ENCODE measurements at regions not wholly inside any gene's neighbourhood (a gene's known extent, or its start where the extent isn't known, plus 50 kb on each side); places are given as distances from the start of the nearest gene placed in this dataset.

DNA sequence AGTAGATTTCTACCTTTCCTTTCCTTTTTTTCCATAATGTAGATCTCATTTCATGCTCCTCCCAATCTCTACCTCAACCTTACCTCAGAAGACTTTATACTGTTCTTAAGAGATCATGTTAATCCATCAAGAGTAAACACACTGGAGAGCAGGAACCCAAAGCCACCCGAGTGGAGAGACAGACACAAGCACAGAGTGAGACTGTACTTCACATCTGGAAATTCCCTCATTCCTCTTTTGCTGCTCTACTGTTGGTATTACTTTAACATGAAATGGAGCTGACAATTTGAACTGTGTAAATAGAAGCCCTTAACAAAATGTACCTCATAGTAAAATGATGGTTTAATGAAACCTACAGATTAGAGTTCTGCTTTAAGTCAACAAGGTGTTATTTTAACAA is 105.7 kb upstream of the RASGEF1B start:
- DNase-seq, result no peak

DNA sequence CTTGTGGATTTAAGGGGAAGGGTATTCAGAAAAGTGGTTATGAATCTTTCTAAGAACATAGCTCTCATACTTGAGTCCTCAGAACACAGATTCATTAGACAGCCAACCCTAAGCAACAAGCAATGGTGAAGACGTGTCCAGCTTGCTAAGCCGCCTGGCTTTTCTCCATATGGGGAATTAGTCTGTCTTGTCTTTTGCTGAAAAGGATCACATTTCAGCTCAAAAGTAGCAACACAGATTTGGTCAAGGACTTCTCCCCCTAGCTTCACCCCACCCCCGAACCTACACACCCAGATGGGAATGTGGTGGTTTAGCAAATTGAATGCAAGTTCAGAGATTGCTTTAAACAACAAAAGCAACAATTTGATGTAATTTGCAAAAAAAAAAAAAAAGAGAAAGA is 103.3 kb upstream of the RASGEF1B start:
- no peak for DNase-seq

DNA sequence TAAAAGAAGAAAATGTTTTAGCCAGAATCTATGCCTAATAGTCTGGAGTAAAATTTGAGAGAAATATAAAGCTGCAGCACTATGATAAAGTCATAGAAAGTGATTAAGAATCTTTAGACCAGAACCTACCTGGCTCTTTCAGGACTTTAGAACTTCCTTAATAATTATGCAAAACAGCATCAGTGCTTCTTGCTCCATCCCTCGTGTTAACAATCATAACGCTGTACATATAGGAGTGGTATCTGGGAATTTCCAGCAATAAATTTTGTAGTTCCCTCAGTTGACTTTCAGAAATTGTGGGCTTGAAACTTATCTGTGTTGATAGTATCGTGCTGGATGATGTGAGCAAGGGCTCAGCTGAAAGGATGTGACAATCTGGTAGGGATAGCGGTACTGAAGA is 102.1 kb upstream of the RASGEF1B start:
- DNase-seq, result no peak

DNA sequence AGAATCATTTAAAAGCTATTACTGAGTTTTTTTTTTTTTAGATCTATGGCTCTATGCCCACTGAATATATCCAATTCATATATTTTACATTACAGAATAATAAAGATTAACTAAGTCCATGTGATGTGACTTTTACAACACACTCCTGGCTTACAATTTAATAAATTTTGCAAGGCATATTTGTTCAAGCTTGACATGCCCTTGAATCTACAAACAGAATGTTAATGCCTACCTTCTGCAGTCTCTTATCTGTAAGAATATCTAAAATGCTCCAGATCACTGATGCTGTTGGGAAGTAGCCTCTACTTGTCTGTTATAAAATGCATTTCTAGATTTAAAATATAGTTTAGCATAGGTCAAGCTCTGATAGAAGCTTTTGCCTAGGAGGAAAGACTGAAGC is 100.7 kb upstream of the RASGEF1B start:
- DNase-seq, result no peak

DNA sequence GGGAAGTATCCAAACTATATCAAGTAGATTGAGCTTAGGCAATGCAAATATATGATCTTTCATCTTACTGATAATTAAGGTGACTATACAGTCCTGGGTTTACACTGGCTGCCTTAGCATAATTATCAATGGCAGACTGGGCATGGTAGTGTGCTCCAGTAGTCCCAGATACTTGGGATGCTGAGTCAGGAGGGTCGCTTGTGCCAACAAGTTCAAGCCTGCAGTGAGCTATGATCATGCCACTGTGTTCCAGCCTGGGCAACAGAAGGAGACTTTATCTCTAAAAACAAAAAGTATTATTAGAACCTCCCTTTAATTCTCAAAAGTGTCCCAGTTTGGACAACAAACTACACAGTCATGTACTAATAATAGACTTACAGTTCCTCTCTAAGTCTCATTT is 99.4 kb upstream of the RASGEF1B start:
- no peak for DNase-seq

DNA sequence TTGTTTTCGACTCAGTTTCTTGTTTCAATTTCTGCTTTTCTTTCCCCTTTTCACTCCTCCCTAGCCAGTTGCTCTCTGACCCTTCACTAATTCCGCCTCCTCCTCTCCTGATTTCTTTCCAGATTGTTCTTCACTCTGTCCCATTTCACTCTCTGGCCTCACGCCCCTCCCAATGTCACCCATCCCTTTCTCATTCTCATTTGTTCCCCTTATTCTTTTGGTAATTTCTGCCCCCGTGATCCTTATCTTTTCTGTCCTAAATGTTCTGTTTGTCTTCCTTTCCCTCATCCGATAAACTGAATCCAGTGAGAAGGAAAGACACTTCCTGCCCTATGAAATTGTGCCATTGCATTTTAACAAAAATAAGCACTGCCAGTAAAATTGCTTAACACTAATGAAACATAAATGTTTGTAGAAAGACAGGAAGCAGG is 94.5 kb upstream of the RASGEF1B start:
- no peak for DNase-seq

DNA sequence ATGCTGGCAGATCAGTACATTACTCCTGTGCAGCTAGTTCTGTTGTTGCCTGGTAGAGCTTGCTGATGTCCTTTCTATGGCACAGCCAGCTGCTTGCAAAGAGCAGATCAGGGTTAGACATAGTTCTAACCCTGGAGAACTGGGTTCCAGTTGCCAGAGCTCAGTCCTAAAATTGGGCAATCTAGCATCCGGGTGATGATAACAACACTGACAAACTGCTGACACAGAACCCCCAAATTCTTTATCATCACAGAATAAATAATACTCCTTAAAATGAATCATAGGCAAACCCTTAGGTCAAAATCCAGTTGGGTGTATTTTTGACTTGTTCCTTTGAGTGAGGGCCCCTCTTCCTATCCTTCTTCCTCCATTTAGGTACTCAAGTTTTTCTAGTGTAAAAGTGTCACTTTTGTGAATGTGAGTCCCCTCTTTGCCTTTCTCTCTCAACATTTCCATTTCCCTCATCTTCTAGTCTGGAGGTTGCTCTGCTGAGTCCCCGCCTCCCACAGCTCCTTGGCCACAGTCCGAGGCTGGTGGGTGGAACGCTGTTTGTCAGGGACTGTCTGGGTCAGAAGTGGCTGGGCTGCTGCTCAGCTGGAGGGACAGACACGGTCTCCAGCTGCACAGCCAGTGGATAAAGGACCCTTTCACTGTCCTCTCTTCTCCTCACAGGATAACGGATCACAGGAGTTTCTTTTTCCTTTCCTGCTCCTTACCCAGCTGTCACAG is 93.6 kb upstream of the RASGEF1B start:
- DNase-seq, result no peak

DNA sequence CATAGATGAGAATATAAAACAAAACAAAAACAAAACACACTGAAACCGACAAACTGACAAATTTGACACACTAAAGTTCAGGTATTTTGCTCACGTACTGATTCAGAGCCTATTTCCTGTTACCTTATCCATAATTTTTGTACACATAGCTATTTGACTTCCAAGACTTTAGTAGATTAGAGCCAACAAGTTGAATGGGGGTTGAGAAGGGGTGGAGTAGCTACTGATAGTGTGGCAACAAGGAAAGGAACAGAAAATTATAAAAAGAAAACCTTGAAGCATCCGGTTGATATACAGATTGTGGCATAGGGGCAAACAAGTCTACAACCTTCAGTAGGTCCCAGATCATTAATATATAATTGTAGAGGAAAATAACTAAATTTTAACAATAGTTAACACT is 92.3 kb upstream of the RASGEF1B start:
- no peak for DNase-seq

DNA sequence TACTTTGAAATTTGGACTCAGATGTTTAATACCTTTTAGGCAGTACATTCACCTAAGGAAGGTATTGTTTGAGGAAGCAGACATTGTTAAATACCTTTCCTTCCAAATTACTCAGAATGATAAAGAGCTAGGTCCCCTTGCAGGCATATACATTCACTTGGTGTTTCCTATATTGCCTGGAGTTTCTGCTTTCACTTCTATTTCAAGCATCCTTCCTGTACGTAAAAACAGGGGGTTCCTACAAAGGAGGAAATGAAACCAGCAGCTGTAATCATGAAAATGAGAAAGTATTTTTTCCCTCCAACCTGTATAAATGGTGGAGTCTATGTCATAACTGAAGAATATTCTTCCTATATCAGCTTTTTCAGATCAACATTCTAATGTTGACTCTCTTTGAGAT is 90.4 kb upstream of the RASGEF1B start:
- no peak for DNase-seq

DNA sequence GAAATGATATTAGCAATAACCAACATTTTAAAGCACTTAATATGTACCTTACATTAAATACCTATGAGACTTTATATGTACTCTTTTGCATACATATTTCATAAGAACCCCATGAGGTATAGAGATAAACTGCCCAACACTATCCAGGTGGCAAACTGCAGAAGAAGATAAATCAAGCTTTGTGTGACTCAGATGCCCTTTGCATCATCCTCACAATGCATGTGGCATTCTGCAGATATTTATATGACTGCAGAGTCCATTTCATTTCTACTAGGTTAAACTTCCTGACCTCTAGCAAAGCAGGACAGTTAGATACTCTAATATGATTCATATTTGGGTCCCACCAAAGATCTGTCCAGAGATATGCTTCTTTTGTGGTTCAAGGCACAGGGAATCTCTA is 85.6 kb upstream of the RASGEF1B start:
- no peak for DNase-seq

DNA sequence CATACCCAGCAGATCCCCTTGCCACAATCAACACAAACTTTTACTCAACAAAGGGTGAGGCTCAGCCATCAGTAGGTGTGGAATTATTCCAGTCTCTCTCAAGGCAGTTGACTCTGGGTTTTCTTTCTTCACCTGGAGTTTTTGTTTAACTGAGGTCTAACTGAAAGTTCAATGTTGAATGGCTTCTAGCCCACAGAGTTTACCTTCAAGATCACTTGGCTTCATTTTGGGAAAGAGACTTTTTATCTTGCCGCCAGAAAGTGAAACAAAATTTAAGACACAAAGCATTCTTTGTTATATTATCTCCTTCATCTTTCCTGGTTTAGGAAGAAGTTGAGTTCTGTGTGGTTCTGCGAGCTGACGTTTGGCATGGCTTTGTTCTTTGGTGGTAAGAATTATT is 83.8 kb upstream of the RASGEF1B start:
- no peak for DNase-seq

DNA sequence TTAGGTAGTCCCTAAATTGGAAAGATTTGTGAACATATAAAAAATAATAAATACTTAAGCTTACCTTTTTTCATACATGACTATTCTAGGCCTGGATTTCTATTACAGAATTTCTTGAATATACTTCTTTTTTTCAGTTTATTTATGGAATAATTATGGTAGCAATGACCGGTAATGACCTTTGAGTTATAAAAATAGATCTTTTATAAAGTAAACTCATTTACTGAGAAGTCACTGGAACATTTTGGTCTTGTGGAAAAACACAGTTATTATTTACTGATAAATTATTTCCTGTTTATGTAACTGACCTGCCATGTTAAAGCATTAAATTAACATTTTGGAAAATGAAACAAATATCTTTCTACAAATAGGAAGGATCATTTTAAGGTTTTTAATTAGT is 80.4 kb upstream of the RASGEF1B start:
- no peak for DNase-seq

DNA sequence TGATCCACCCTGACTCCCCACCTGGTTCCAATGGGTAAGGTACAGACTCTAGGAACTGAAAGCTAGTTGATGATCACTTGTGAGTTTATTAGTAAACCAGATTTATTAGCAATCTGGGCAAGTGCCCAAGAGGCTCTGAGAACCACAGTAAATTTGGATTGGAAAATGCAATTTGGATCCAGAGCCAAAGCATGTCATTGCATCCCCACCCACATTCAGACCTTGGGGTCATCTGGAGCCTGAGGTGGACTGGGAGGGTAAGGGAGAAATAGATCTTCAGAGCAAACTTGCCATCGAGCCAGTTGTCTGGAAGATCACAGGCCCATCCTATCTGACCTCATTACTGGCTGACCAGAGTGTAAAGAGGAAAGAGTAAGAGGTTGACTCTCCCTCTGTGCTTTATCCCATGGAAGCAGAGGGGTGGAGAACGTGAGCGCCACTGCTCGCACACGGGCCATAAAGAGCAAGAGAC is 78.7 kb upstream of the RASGEF1B start:
- DNase-seq, result no peak

DNA sequence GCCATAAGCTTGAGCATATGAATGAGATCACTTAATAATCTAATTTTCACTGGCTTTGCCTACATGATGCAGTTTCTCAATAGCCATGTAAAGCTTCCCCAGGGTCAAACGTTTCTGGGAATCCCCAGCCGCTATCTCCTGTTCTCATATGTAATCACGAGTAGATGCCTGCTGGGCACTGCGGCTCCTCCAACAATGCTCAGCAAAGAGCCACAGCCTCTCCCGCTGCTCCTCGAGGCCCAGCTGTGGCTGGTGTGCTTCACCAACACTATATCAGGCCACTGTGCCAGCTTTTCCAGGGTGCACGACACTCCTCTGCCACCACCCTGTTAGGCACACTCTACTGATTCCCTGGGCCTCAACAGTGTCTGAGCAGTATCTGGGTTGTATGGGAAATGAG is 78.3 kb upstream of the RASGEF1B start:
- DNase-seq, result no peak

DNA sequence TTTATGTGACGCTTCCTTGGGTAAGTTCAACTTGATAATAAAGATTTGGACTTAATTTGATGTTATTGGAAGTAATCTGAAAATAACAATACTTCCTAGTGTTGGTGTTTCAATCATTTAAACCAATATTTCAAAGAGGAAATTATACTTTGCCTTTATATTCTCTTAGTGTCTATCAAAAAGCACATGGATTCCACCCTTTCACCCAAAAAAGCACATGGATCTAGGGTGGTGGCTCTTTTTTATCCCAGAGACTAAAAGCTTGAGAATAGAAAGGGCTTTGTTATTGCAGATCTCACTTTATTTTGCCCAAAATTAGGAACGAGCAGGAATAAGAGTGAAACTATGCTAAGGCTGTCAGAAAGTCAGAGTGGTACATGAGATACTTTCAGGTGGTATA is 75.1 kb upstream of the RASGEF1B start:
- no peak for DNase-seq

DNA sequence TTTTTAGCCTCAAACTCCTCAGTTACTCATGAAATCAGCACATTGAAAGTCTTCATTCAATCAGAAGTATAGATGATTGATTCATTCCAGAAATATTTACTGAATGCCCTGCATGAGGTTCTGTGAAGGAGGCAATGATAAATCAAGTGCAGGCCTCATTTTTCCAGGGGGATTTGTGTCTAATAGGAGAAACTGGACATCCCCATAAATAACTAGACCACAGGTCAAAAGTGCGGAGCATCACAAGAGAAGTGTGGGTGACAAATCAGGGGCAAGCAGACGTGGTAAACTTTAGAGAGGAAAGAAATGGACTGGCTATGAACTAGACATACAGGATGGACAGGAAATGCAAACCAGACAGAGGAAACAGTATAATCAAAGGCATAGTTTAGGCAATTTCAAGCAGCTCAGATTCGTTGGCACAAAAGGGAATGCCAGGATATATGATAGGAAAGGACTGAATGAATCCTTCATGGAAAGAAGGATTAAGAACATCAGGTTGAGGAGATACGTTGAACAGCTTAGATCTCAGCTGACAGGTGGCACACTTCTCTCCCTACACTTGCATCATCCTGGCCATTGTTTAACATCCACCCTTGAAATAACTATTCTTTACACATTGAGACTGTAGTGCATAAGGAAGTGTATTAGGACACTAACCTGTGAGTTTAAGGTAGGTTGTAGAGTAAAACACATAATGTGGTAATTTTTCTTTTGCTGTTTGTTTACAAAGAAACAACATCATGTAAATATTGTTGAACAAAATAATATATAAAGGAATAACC is 69.6 kb upstream of the RASGEF1B start:
- no peak for DNase-seq

DNA sequence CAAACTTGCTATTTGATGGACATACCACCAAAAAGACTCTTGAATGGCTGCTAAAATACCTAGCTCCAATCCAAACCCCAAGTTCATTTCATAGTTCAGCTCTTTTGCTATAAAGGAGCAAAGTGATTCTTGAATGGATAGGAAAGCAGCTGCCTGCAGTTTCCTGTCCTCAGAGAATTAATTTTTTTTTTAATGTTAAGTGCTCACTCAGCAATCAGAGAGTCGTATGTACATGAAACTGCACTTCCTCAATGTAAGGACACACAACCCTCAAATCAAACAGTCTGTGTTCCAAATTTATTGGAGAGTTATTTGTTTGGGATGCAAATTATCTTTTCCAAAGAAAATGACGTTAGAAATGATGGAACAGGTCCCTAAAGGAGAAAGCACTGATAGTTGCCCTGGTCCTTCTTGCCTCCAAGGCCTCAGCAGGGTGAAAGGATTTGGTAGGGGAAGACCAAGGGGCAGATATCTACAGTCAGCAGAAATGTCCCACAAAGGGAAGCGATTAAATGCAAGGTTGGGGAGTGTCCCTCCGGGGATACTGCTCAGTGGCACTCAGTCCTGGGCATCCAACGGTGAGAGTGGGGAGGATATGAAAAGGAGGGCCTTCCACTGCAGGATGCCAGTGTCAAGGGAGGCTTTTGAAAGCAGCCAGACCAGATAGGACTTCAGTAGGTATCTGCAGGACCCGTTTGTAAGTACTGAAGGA is 67.2 kb upstream of the RASGEF1B start:
- DNase-seq, result no peak

DNA sequence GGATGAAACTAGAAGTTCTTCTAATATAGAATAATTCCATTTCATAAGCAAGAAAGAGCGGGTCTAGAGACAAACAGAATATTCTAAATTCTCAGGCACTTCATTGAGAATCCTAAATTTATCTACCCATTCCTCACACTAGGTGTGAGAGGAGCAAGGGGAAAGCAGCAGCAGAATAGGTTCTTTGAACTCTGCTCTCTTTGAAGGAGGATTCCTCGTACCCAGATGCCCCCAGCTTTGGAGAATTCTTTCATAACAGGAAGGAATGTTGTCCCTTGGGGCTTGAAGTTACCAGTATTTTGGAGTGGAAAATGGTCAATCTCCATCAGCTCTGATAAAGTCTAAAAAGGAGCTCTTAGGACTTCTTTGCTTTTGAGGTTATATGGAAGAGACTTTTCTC is 59.7 kb upstream of the RASGEF1B start:
- no peak for DNase-seq

DNA sequence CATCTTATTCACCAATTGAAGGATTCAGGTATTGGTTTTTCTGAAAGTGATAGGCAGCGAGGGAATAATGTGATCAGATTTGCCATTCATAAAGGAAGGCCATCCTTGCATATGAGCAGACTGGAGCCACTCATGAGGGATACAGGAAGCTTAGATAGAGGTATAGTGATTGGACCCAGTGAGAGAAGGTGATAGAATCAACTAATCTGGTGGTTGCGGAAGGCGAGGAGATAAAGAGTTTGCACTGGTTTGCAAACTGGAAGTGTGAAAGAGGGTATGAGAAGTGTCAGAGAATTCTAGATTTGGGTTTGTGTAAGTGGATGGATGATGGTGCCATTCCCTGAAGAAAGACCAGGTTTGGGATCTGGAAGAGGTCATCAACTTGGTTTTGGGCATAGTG is 57.3 kb upstream of the RASGEF1B start:
- DNase-seq, result no peak

DNA sequence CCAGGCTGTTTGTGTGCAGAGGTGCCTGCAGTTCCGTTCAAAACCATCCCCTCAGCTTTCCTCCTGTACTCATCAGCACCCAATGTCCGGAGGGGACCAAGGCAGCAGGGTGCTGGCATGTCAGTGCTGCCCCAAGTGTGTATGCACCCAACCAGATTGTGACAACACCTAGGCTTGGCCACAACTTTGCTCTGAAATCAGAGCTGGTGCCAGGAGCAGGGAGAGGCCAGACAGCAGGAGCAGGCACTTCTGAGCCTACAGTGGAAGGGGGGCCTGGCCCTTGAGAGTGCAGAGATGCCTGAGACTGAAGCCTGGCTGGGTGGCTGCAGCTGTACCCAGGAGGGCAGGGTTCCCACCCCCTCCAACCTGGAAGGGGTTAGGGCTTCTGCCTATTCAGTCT is 56.5 kb upstream of the RASGEF1B start:
- no peak for DNase-seq

DNA sequence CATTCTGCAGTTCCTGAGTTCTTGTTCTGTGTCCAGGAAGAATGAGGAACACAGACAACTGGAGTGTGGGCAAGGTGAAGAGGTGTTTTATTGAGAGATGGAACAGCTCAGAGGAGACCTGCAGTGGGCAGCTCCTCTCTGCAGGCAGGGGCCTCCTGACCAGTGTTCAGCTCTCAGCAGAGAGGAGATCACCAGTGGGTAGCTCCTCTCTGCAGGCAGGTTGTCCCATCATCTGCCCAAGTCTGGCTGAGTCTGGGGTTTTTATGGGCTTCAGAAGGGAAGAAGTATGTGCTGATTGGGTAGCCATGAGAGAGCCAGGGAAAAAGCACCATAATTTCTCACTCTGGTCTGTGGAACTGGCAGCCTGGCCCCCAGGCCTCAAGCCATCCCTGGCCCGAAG is 56.0 kb upstream of the RASGEF1B start:
- no peak for DNase-seq

DNA sequence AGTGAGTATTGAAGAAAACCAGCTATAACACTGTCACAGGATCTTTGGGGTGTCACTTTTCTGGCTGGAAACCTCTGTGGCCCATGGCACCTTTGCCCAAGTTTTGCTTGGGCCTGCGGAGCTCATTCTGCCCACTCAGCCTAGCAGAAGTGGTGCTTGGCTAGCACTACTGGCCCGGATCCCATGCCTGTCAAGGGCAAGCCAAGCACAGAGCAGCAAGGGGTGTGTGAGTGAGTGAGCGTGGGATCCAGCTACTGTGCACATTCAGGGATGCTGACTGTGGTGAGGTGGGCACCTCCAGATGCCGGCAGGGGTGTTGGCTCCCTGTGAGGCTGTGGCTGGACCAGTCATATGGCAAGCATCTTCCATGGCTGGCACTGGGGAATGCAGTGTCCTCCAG is 55.4 kb upstream of the RASGEF1B start:
- no peak for DNase-seq

DNA sequence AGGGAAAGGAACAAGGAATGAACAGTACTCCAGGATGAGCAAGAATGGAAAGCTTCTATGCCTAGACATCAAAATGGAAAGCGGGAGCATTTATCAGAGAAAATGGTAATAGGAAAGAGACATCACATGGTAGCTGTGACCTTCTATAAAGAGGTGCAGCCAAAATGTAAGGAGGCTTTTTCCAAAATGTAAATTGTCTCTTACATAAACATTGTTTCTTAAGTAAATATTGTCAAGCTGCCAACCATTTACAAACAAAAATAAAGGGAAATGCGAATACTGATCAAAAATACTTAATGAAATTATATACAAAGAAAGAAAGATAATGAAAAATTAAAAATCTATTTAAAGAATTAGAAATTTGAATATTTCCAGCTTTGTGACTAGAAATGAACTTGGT is 55.0 kb upstream of the RASGEF1B start:
- no peak for DNase-seq

All from stimulated activated CD8-positive, alpha-beta memory T cell treated with anti-CD3 and anti-CD28 coated beads, Interleukin-4, amount 100 ng/mL, for 48 hours (primary cell).